8988T (cell line): ENCODE measurements at regions not wholly inside any gene's neighbourhood (a gene's known extent, or its start where the extent isn't known, plus 50 kb on each side); places are given as distances from the start of the nearest gene placed in this dataset.
"Not testable (repeated sequence)": the region's sequence is repeated elsewhere in the genome, so short reads cannot be mapped to it uniquely, and the experiment has no call there.

Source experiments
- DNase-seq: peaks from one replicate; pipeline ENCODE4 v3.0.0; 2011

- no peak for DNase-seq
Observed at GRCh38 chr4:116272336-116272735, 813.0 kb downstream of the TRAM1L1 start.

- DNase-seq: not testable (repeated sequence)
Observed at GRCh38 chr4:116260931-116261330, 824.4 kb downstream of the TRAM1L1 start.

DNA sequence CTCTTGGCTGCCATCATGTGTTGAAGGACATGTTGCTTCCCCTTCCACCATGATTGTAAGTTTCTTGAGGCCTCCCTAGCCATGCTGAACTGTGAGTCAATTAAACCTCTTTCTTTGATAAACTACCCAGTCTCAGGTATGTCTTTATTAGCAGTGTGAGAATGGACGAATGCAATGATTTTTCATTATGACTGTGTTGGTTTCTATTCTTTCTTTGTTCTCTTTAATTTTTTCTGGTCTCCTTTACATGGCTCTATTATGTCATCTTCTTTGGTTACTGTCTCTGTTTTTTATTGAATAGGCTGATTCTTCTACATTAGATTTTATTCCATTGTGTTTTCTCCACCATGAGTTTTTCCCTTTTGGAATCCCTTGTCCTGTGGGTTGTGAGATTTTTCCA is 840.6 kb downstream of the TRAM1L1 start:
- DNase-seq: no peak

- DNase-seq: no peak
Observed at GRCh38 chr4:116243431-116243830, 841.9 kb downstream of the TRAM1L1 start.

DNA sequence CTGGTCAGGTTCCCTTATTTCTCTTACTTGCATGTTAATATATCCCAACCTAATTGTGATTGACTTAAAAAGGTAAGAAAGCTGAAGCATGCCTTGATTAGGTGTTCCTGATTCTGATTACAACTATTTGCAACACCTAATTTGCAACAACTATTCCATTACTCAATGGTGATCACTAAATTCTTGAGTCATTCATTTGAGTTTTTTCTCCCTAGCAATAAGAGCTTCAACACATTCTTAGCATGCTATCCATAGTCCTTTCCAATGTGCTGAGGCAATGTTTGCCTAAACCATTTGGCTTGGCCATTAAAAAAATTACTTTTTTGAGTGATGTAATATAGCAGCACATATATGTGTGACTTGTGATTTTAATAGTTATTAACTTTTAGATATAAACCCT is 851.4 kb downstream of the TRAM1L1 start:
- DNase-seq: no peak

- not testable (repeated sequence) for DNase-seq
Observed at GRCh38 chr4:116231999-116232398, 853.4 kb downstream of the TRAM1L1 start.

GRCh38 chr4:116229420-116229819 is 856.0 kb downstream of the TRAM1L1 start:
- no peak for DNase-seq

DNA sequence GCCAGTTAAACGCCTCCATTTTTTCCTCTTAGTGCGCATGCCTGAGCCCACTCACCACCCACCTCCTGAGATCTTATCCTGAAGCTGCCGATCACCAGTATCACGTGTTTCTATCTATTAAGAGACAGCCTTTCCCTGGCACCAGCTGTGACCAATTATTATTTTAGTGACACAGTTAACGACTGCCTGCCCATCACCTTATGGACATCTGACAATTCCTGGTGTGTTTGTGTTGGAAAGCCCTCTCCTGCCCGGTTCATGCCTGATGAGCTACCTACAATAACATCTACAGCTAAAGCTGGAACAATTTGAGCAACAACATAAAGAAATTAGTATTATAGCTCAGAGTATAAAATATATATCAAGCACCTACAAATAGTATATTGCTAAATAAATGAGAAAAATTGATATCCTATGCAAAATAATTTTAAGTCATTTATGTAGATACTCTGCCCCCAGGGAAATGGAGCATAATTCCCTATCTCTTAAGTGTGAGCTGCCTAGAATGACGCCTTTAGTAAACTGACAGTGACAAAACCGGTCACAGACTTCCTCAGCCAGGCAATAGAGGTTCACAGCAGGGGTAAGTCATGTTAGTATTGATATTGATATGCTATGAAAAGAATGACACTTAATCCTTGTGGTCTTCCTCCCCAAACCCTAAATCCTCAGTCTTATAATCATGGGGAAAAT is 862.2 kb downstream of the TRAM1L1 start:
- DNase-seq: no peak

- no peak for DNase-seq
Observed at GRCh38 chr4:116217781-116218180, 867.6 kb downstream of the TRAM1L1 start.

DNA sequence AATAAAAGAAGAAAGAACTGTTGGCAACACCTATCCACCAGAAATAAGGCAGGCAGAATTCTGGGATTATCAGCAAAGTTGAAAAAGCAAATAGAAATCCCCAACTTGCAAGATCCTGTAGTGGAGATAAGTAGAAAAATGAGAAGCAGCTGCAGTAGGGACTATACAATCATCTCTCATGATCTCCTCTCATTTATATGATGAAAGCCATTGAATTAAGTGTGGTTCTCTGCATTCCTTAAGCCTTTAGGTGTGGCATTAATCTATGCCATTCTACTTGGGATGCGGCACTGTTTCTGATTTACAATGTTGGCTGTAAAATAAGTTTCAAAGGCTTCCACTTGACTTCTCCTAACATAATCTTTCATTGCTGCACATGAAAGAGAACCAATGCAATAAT is 869.8 kb downstream of the TRAM1L1 start:
- DNase-seq: no peak

GRCh38 chr4:116202524-116202923 is 882.9 kb downstream of the TRAM1L1 start:
- no peak for DNase-seq

- DNase-seq: no peak
Observed at GRCh38 chr4:116197317-116197809, 888.0 kb downstream of the TRAM1L1 start.

- DNase-seq: no peak
Observed at GRCh38 chr4:116183241-116183640, 902.1 kb downstream of the TRAM1L1 start.

GRCh38 chr4:116180157-116180601 is 905.2 kb downstream of the TRAM1L1 start:
- DNase-seq: no peak

GRCh38 chr4:116151371-116151770 is 934.0 kb downstream of the TRAM1L1 start:
- not testable (repeated sequence) for DNase-seq

GRCh38 chr4:116150152-116150551 is 935.2 kb downstream of the TRAM1L1 start:
- DNase-seq: no peak

DNA sequence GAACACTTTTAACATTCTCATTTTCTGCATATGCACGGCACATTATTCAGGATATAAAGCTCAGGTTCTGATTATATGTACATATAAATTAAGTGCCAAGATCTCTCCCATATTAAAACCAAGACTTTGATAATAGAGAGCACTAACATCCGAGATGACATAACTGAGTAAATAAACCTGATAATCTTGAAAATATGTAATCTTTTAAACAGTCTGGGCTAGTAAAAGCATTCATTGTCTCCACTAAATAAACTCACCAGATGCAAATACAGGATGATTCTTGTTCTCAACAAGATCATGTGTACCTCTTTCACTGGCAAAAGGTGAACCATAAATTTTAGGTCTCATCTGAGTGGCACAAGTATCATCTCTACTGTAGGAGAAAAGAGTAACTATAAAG is 942.2 kb downstream of the TRAM1L1 start:
- DNase-seq: no peak

GRCh38 chr4:116132946-116133345 is 952.4 kb downstream of the TRAM1L1 start:
- DNase-seq: no peak

DNA sequence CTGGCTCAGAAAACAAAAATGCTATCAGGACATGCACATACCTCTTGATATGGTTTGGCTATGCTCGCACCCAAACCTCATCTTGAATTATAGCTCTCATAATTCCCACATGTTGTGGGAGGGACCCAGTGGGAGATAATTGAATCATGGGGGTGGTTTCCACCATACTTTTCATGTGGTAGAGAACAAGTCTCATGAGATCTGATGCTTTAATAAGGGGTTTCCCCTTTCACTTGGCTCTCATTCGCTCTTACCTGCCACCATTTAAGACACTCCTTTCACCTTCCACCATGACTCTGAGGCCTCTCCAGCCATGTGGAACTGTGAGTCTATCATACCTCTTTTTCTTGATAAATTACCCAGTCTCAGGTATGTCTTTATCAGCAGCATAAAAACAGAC is 958.6 kb downstream of the TRAM1L1 start:
- no peak for DNase-seq

GRCh38 chr4:116122124-116122523 is 963.3 kb downstream of the TRAM1L1 start:
- no peak for DNase-seq

DNA sequence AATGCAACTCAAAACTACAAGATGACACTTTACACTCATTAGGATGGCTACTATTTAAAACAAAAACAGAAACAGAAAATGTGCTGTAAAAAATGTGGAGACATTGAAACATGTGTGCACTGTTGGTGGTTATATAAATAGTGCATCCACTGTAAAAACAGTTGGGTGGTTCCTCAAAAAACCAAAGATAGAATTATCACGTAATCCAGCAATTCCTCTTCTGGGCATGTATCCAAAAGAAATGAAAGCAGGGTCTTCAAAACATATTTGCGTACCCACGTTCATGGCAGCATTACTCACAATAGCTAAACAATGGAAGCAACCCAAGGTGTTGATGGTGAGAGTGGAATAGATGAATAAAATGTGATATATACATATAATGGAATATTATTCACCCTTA is 967.2 kb downstream of the TRAM1L1 start:
- no peak for DNase-seq

DNA sequence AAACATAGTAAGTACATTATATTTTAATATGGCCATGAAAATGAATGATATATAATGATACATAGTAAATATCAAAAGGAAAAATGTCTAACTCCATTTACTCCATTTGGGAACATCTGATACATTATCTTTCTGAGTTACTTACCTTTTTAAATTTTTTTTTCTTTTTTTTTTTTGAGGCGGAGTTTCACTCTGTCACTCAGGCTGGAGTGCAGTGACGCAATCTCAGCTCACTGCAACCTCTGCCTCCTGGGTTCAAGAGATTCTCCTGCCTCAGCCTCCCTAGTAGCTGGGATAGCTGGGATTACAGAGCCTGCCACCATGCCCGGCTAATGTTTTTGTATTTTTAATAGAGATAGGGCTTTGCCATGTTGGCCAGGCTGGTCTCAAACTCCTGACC is 972.5 kb downstream of the TRAM1L1 start:
- not testable (repeated sequence) for DNase-seq

DNA sequence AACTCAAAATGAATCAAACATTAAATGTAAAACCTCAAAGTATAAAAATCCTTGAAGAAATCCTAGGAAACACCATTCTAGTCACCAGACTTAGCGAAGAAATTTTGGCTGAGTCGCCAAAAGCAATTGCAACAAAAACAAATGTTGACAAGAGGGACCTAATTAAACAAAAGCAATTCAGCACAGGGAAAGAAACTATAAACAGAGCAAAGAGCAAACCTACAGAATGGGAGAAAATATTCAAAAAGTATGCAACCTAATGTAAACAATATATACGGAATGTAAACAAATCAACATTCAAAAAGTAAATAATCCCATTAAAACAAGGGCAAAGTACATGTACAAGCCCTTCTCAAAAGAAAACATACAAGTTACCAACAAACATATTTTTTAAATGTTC is 974.7 kb downstream of the TRAM1L1 start:
- no peak for DNase-seq

GRCh38 chr4:116108606-116109005 is 976.8 kb downstream of the TRAM1L1 start:
- no peak for DNase-seq

DNA sequence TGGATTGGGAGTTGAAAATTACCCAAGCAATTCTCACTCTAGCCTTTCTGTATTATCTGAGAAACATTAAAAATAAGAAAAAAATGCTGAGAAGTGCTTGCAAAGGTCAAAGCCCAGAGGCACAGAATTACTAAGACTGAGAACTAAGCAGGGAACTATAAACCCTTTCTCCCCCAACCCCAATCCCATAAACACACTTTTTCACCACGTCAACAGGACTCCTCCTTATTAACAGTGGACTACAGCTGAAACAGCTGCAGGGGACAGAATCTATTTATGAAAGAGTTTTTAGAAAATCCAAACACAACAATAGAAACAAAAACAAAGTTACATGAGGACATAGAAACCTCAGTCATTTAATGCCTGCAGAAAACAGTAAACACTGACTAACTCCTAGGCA is 984.1 kb downstream of the TRAM1L1 start:
- DNase-seq: no peak
